ENCODE measurements at regions not wholly inside any gene's neighbourhood (a gene's known extent, or its start where the extent isn't known, plus 50 kb on each side); places are given as distances from the start of the nearest gene placed in this dataset.
"Not testable (repeated sequence)": the region's sequence is repeated elsewhere in the genome, so short reads cannot be mapped to it uniquely, and the experiment has no call there.

DNA sequence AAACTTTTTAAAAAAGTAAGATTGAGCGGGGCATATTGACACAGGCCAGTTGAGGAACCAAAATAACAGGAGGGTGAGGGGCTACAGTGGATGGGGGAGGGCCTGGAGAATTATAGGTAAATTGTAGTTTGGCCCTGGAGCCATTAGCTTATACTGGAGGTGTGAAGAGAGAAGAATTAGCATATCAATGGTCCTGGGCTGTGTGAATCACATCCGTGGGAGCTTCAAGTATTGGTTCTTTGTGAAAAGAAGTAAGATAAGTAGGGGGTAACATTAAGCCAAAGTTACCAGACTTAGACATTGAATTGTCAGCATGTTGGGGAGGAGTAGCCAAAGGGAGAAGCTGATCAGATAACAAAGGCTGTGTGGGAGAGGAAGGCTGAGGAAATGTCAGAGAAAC is 1085.2 kb upstream of the AMELY start:
- H3K4me2 ChIP-seq (ENCODE audit: low read length): no peak overlapping the region
- TF ChIP-seq EZH2 (IDR thresholded peaks at IDR 0.05; ENCODE audit: borderline replicate concordance, low read length) (no peak), CTCF (IDR thresholded peaks at IDR 0.05; ENCODE audit: low read length) (no peak)
- no peaks in the 10 kb centered on the region for H3K27me3 ChIP-seq (ENCODE audit: insufficient read depth, low read length)
- H3K9ac ChIP-seq (ENCODE audit: low read length): no peak overlapping the region
- no peak overlapping the region for H2AFZ ChIP-seq (ENCODE audit: low read length)
- no peaks in the 10 kb centered on the region for H3K9me3 ChIP-seq (ENCODE audit: low read length)
- H3K4me1 ChIP-seq (ENCODE audit: insufficient read depth, low read length, severe bottlenecking): no peaks in the 10 kb centered on the region
- H3K4me3 ChIP-seq (ENCODE audit: low read depth, low read length, poor library complexity, severe bottlenecking): no peak overlapping the region
- H3F3A ChIP-seq (ENCODE audit: insufficient read depth, low read length): no peaks in the 10 kb centered on the region
- H3K36me3 ChIP-seq (ENCODE audit: insufficient read depth, low read length): no peaks in the 10 kb centered on the region
- no peaks in the 10 kb centered on the region for H3K79me2 ChIP-seq (ENCODE audit: insufficient read depth, low read length)
- no peaks in the 10 kb centered on the region for H4K20me1 ChIP-seq (ENCODE audit: insufficient read depth, low read length)
- H3K27ac ChIP-seq (ENCODE audit: low read depth, low read length, poor library complexity, severe bottlenecking): no peak overlapping the region
- no peaks in the 10 kb centered on the region for H3K9me2 ChIP-seq (ENCODE audit: low read depth, low read length)

DNA sequence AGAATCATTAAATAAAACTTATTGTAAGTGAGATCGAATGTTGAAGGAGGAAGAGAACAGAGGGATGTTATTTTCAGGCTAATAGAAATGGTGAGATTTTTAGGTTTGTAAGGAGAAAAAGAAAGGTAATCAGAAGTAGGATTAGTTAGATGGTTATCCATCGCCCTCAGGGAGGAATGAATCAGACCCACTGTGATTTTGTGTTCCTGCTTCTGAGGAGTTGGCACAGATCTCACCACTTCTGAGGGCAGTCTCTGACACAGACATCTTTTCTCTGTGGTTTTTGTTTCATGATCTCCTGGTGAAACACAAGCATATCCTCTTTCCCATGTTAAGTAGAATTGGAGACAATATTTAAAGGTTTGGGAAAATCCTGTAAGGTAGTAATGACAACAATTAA is 1083.2 kb upstream of the AMELY start:
- H3K27me3 ChIP-seq (ENCODE audit: insufficient read depth, low read length); H3F3A ChIP-seq (ENCODE audit: insufficient read depth, low read length); H3K79me2 ChIP-seq (ENCODE audit: insufficient read depth, low read length); H3K4me1 ChIP-seq (ENCODE audit: insufficient read depth, low read length, severe bottlenecking); H3K9me3 ChIP-seq (ENCODE audit: low read length); H3K9ac ChIP-seq (ENCODE audit: low read length); H4K20me1 ChIP-seq (ENCODE audit: insufficient read depth, low read length); H2AFZ ChIP-seq (ENCODE audit: low read length); H3K4me2 ChIP-seq (ENCODE audit: low read length); H3K27ac ChIP-seq (ENCODE audit: low read depth, low read length, poor library complexity, severe bottlenecking); H3K4me3 ChIP-seq (ENCODE audit: low read depth, low read length, poor library complexity, severe bottlenecking); H3K36me3 ChIP-seq (ENCODE audit: insufficient read depth, low read length); H3K9me2 ChIP-seq (ENCODE audit: low read depth, low read length): not testable (repeated sequence)

DNA sequence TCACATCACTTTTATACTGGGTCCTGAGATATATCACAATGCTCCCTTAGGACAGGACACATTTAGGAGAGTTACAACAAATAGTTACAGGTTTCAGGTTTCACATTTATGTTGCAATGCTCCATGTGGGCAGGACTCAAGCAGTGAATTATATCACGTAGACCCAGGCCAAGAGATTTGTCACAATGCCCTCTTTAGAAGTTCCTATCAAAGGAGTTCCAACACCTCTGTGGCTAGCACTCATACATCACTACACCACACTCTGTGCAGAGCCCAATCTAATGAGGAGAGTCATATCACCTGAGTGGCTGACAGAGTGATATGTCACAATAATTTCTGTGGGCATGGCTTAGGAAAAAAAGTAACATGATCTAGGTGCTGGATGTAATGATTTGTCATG is 1068.2 kb upstream of the AMELY start:
- no peaks in the 10 kb centered on the region for H3K79me2 ChIP-seq (ENCODE audit: insufficient read depth, low read length)
- no peaks in the 10 kb centered on the region for H3K27me3 ChIP-seq (ENCODE audit: insufficient read depth, low read length)
- H3K9me3 ChIP-seq (ENCODE audit: low read length): no peaks in the 10 kb centered on the region
- no peaks in the 10 kb centered on the region for H3F3A ChIP-seq (ENCODE audit: insufficient read depth, low read length)
- H3K36me3 ChIP-seq (ENCODE audit: insufficient read depth, low read length): no peaks in the 10 kb centered on the region
- no peak overlapping the region for H3K27ac ChIP-seq (ENCODE audit: low read depth, low read length, poor library complexity, severe bottlenecking)
- H3K4me1 ChIP-seq (ENCODE audit: insufficient read depth, low read length, severe bottlenecking): no peaks in the 10 kb centered on the region
- no peaks in the 10 kb centered on the region for H4K20me1 ChIP-seq (ENCODE audit: insufficient read depth, low read length)
- no peak overlapping the region for H3K9ac ChIP-seq (ENCODE audit: low read length)
- no peak for TF ChIP-seq CTCF (IDR thresholded peaks at IDR 0.05; ENCODE audit: low read length)
- TF ChIP-seq EZH2 (IDR thresholded peaks at IDR 0.05; ENCODE audit: borderline replicate concordance, low read length): no peak
- H2AFZ ChIP-seq (ENCODE audit: low read length): no peak overlapping the region
- H3K4me3 ChIP-seq (ENCODE audit: low read depth, low read length, poor library complexity, severe bottlenecking): no peak overlapping the region
- no peak overlapping the region for H3K4me2 ChIP-seq (ENCODE audit: low read length)
- no peaks in the 10 kb centered on the region for H3K9me2 ChIP-seq (ENCODE audit: low read depth, low read length)

GRCh38 chrY:7977301-7977700 is 1065.7 kb upstream of the AMELY start:
- no peak overlapping the region for H3K9ac ChIP-seq (ENCODE audit: low read length)

More at GRCh38 chrY:7977301-7977700, 1065.7 kb upstream of the AMELY start:
- H3K27ac ChIP-seq (ENCODE audit: low read depth, low read length, poor library complexity, severe bottlenecking): no peak overlapping the region
- no peaks in the 10 kb centered on the region for H3K9me2 ChIP-seq (ENCODE audit: low read depth, low read length)
- no peaks in the 10 kb centered on the region for H3K36me3 ChIP-seq (ENCODE audit: insufficient read depth, low read length)
- H3K27me3 ChIP-seq (ENCODE audit: insufficient read depth, low read length): no peaks in the 10 kb centered on the region
- H3K4me3 ChIP-seq (ENCODE audit: low read depth, low read length, poor library complexity, severe bottlenecking): no peak overlapping the region
- no peak overlapping the region for H3K4me2 ChIP-seq (ENCODE audit: low read length)
- H3K9me3 ChIP-seq (ENCODE audit: low read length): no peaks in the 10 kb centered on the region
- TF ChIP-seq CTCF (IDR thresholded peaks at IDR 0.05; ENCODE audit: low read length): no peak
- TF ChIP-seq EZH2 (IDR thresholded peaks at IDR 0.05; ENCODE audit: borderline replicate concordance, low read length): no peak
- no peak overlapping the region for H2AFZ ChIP-seq (ENCODE audit: low read length)
- no peaks in the 10 kb centered on the region for H3K4me1 ChIP-seq (ENCODE audit: insufficient read depth, low read length, severe bottlenecking)
- H4K20me1 ChIP-seq (ENCODE audit: insufficient read depth, low read length): no peaks in the 10 kb centered on the region
- no peaks in the 10 kb centered on the region for H3F3A ChIP-seq (ENCODE audit: insufficient read depth, low read length)
- no peaks in the 10 kb centered on the region for H3K79me2 ChIP-seq (ENCODE audit: insufficient read depth, low read length)
